Suprapubic skin (tissue), 4 donors: ENCODE measurements at regions not wholly inside any gene's neighbourhood (a gene's known extent, or its start where the extent isn't known, plus 50 kb on each side); places are given as distances from the start of the nearest gene placed in this dataset.

Experiments
- DNase-seq, 2 donors: peaks; one replicate each; pipeline ENCODE4 v3.0.0-alpha.2; 2019; ENCODE audit warnings: low spot score in 2 of 2
- H3K27ac ChIP-seq: fragments of 200-600 bp; sonication (generic); one replicate; pipeline ENCODE4 v1.5.1; 2019
- H3K27me3 ChIP-seq: fragments of 200-600 bp; sonication (generic); one replicate; pipeline ENCODE4 v1.5.1; 2019
- H3K36me3 ChIP-seq: fragments of 200-600 bp; sonication (generic); one replicate; pipeline ENCODE4 v1.5.1; 2019
- H3K4me1 ChIP-seq: fragments of 200-600 bp; sonication (generic); one replicate; pipeline ENCODE4 v1.5.1; 2019
- H3K4me3 ChIP-seq: fragments of 200-600 bp; sonication (generic); one replicate; pipeline ENCODE4 v1.5.1; 2019; ENCODE audit warnings: mild to moderate bottlenecking
- H3K9me3 ChIP-seq: fragments of 200-600 bp; sonication (generic); one replicate; pipeline ENCODE4 v1.5.1; 2019
- EP300 ChIP-seq: sonication (generic); formaldehyde crosslinking; IDR thresholded peaks from one replicate; pipeline ENCODE4 v1.6.1; 2017; ENCODE audit warnings: antibody characterized with exemption
- POLR2A ChIP-seq, 2 donors: fragments of 450-650 bp; IDR thresholded peaks; one replicate each; pipeline ENCODE4 v1.6.1; 2017; ENCODE audit warnings: antibody characterized with exemption in 2 of 2, mild to moderate bottlenecking in 2 of 2, moderate library complexity in 2 of 2
- POLR2AphosphoS5 ChIP-seq, 3 donors: sonication (generic); formaldehyde crosslinking; IDR thresholded peaks; one replicate each; pipeline ENCODE4 v1.6.1; 2017; ENCODE audit warnings: antibody characterized with exemption in 3 of 3
- WGBS: methylation state at CpG from one replicate; pipeline ENCODE4 v1.1.5; 2018; 5-methylcytosine and 5-hydroxymethylcytosine counted together
- TF ChIP-seq, protein P1 (sequence below), 2 donors: fragments of 200-600 bp in 1 of 2; fragments of 450-650 bp in 1 of 2; sonication (generic) in 1 of 2; IDR thresholded peaks; one replicate each; pipeline ENCODE4 v1.5.1; 2016 to 2019; ENCODE audit warnings: antibody characterized with exemption in 2 of 2, mild to moderate bottlenecking in 1 of 2, moderate library complexity in 1 of 2

DNA sequence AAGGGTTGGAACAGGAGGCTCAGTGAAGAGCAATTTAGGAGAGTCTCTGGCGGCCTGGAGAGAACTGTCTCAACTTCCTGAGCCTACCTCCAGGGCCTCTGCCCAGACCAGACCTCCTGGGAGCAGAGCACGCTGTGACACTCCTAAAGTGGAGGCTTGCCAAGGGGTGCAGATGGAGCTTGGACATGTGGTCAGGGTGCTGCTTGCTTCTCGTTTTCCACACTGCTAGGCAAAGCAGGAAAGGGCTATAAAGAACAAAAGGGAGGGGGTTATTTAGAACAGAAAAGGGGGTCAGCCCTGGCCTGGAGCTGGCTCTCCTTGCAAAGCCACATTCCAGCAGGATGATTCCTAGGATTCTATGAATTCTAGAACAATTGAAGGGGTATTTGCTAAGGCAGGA is 145.7 kb upstream of the GGTLC1 start:
- TF ChIP-seq POLR2A (IDR thresholded peaks at IDR 0.05) (no peak), POLR2AphosphoS5 (IDR thresholded peaks at IDR 0.05) (no peak), EP300 (no peak)
- TF ChIP-seq, protein P1, sequence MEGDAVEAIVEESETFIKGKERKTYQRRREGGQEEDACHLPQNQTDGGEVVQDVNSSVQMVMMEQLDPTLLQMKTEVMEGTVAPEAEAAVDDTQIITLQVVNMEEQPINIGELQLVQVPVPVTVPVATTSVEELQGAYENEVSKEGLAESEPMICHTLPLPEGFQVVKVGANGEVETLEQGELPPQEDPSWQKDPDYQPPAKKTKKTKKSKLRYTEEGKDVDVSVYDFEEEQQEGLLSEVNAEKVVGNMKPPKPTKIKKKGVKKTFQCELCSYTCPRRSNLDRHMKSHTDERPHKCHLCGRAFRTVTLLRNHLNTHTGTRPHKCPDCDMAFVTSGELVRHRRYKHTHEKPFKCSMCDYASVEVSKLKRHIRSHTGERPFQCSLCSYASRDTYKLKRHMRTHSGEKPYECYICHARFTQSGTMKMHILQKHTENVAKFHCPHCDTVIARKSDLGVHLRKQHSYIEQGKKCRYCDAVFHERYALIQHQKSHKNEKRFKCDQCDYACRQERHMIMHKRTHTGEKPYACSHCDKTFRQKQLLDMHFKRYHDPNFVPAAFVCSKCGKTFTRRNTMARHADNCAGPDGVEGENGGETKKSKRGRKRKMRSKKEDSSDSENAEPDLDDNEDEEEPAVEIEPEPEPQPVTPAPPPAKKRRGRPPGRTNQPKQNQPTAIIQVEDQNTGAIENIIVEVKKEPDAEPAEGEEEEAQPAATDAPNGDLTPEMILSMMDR (IDR thresholded peaks at IDR 0.05), result no peak
- Histone ChIP-seq H3K9me3 (no peaks in the 10 kb centered on the region), H3K4me1 (no peaks in the 10 kb centered on the region), H3K27ac (no peak overlapping the region), H3K4me3 (no peak overlapping the region), H3K36me3 (no peaks in the 10 kb centered on the region), H3K27me3 (no peaks in the 10 kb centered on the region)
- 48% methylated on average over 3 of the region's 3 CpGs for WGBS
- no peak for DNase-seq

GRCh38 chr20:24132246-24132645 is 143.7 kb upstream of the GGTLC1 start:
- DNase-seq, result no peak
- no peak for TF ChIP-seq POLR2A (IDR thresholded peaks at IDR 0.05)
- TF ChIP-seq, protein P1 (IDR thresholded peaks at IDR 0.05), result no peak
- TF ChIP-seq POLR2AphosphoS5 (IDR thresholded peaks at IDR 0.05), result no peak
- no peak for TF ChIP-seq EP300
- H3K27ac ChIP-seq, result no peak overlapping the region

DNA sequence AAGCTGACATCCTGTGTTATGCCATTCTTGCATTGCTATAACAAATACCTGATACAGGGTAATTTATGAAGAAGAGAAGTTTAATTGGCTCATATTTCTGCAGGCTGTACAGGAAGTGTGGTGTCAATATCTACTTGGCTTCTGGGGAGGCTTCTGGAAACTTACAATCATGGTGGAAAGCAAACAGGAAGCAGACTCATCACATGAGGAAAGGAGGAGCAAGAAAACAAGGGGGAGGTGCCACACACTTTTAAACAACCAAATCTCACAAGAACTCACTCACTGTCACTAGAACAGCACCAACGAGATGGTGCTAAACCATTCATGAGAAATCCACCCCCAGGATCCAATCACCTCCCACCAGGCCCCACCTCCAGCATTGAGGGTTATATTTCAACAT is 143.1 kb upstream of the GGTLC1 start:
- 63% methylated on average over 1 of the region's 1 CpG for WGBS
- H3K9me3 ChIP-seq, result no peaks in the 10 kb centered on the region
- DNase-seq, result no peak
- H3K4me1 ChIP-seq, result no peaks in the 10 kb centered on the region
- H3K27me3 ChIP-seq, result no peaks in the 10 kb centered on the region
- TF ChIP-seq POLR2A (IDR thresholded peaks at IDR 0.05) (no peak), EP300 (no peak)
- no peak overlapping the region for H3K27ac ChIP-seq
- H3K4me3 ChIP-seq, result no peak overlapping the region
- H3K36me3 ChIP-seq, result no peaks in the 10 kb centered on the region

More at GRCh38 chr20:24132246-24132645, 143.7 kb upstream of the GGTLC1 start:
- H3K36me3 ChIP-seq, result no peaks in the 10 kb centered on the region
- no peaks in the 10 kb centered on the region for H3K4me1 ChIP-seq
- no peaks in the 10 kb centered on the region for H3K27me3 ChIP-seq
- H3K9me3 ChIP-seq, result no peaks in the 10 kb centered on the region
- no peak overlapping the region for H3K4me3 ChIP-seq

- whole genome bisulfite sequencing, result 71% methylated on average over 4 of the region's 4 CpGs
Observed at GRCh38 chr20:24131281-24131680, 142.7 kb upstream of the GGTLC1 start.

GRCh38 chr20:24129641-24130040 is 141.1 kb upstream of the GGTLC1 start:
- no peaks in the 10 kb centered on the region for H3K9me3 ChIP-seq
- 77% methylated on average over 1 of the region's 1 CpG for WGBS
- no peak for TF ChIP-seq EP300
- no peak for TF ChIP-seq POLR2A (IDR thresholded peaks at IDR 0.05)
- TF ChIP-seq POLR2AphosphoS5 (IDR thresholded peaks at IDR 0.05), result no peak
- TF ChIP-seq, protein P1 (IDR thresholded peaks at IDR 0.05), result no peak
- no peak overlapping the region for H3K27ac ChIP-seq
- no peak for DNase-seq
- H3K4me3 ChIP-seq, result no peak overlapping the region
- no peaks in the 10 kb centered on the region for H3K4me1 ChIP-seq
- no peaks in the 10 kb centered on the region for H3K27me3 ChIP-seq
- no peaks in the 10 kb centered on the region for H3K36me3 ChIP-seq

More at GRCh38 chr20:24131281-24131680, 142.7 kb upstream of the GGTLC1 start:
- no peaks in the 10 kb centered on the region for H3K9me3 ChIP-seq
- H3K27me3 ChIP-seq, result no peaks in the 10 kb centered on the region
- no peak overlapping the region for H3K4me3 ChIP-seq
- no peak overlapping the region for H3K27ac ChIP-seq
- H3K36me3 ChIP-seq, result no peaks in the 10 kb centered on the region
- no peak for DNase-seq
- no peaks in the 10 kb centered on the region for H3K4me1 ChIP-seq
- no peak for TF ChIP-seq POLR2AphosphoS5 (IDR thresholded peaks at IDR 0.05)
- TF ChIP-seq POLR2A (IDR thresholded peaks at IDR 0.05), result no peak
- TF ChIP-seq, protein P1 (IDR thresholded peaks at IDR 0.05), result no peak
- TF ChIP-seq EP300, result no peak

GRCh38 chr20:24124951-24125650 is 136.5 kb upstream of the GGTLC1 start:
- no peaks in the 10 kb centered on the region for H3K36me3 ChIP-seq
- H3K27ac ChIP-seq, result no peak overlapping the region
- 84% methylated on average over 10 of the region's 10 CpGs for WGBS
- H3K9me3 ChIP-seq, result no peaks in the 10 kb centered on the region
- DNase-seq, result no peak
- TF ChIP-seq EP300, result no peak
- TF ChIP-seq POLR2AphosphoS5 (IDR thresholded peaks at IDR 0.05), result no peak
- TF ChIP-seq, protein P1 (IDR thresholded peaks at IDR 0.05), result no peak
- no peak for TF ChIP-seq POLR2A (IDR thresholded peaks at IDR 0.05)
- no peaks in the 10 kb centered on the region for H3K4me1 ChIP-seq
- H3K27me3 ChIP-seq, result no peaks in the 10 kb centered on the region
- H3K4me3 ChIP-seq, result no peak overlapping the region
